H54 (cell line): ENCODE measurements at regions not wholly inside any gene's neighbourhood (a gene's known extent, or its start where the extent isn't known, plus 50 kb on each side); places are given as distances from the start of the nearest gene placed in this dataset.

Experiments
- DNase-seq: peaks from one replicate; pipeline ENCODE4 v3.0.0; 2011; ENCODE audit warnings: low spot score, mixed read lengths; ENCODE audit not compliant: insufficient read length
- FAIRE-seq: peaks from 3 replicates; lab custom pipeline; 2011; peaks lifted over from hg19 to GRCh38; lab: Jason Lieb, UNC
- POLR2A ChIP-seq: IDR thresholded peaks from 2 replicates; pipeline ENCODE4 v1.6.1; 2011; ENCODE audit warnings: low read depth, mild to moderate bottlenecking, low read length

- TF ChIP-seq POLR2A: no peak
- DNase-seq (no peak), FAIRE-seq (peak; percentile 45)
Measured at GRCh38 chr5:44489759-44490158, 100.5 kb upstream of the FGF10 start.

GRCh38 chr5:44486591-44486990 is 97.4 kb upstream of the FGF10 start:
- DNase-seq: no peak
- TF ChIP-seq POLR2A: no peak
- FAIRE-seq: no peak

DNA sequence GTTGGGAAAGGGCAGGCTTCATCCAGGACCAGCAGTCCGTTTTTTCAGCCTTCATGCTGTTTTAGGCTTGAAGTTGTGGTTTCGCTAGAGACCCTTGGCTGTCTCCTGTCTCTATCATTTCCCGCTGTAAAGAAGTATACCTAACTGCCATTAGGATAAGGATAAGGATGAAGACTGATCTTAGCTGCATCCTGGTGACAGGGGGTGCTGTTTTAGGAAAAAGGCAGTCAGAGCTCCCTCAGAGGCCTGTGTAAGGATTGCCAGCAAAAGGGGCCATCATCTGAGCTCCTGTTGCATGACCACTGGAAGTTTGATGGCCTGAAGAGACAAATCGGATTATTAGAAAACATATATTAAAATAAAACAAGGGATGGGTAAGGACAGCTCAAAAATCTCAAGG is 64.8 kb upstream of the FGF10 start:
- no peak for FAIRE-seq

DNA sequence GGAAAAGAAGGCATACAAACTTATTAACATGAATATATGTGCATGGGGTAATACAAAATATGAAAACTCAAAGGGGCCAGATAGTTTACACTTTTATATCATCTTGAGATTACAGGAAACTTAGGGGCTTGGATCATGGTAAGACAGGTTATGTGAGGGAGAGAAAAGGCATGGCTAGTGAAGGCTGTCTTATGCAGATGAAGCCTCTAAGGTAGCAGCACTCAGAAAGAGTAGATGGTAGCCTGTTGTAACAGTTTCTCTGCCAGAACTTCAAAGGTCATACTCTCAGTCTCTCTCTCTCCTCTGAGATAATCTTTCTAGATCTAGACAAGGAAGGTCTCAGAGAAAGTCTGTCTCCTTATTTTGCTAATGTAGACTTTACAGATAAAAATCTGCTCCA is 57.2 kb upstream of the FGF10 start:
- DNase-seq (no peak), FAIRE-seq (no peak)
- no peak for TF ChIP-seq POLR2A

More for the DNA sequence above, 64.8 kb upstream of the FGF10 start:
- DNase-seq: no peak
- TF ChIP-seq POLR2A: no peak

GRCh38 chr5:44443172-44443571 is 54.0 kb upstream of the FGF10 start:
- DNase-seq (no peak), FAIRE-seq (no peak)
- TF ChIP-seq POLR2A: no peak

DNA sequence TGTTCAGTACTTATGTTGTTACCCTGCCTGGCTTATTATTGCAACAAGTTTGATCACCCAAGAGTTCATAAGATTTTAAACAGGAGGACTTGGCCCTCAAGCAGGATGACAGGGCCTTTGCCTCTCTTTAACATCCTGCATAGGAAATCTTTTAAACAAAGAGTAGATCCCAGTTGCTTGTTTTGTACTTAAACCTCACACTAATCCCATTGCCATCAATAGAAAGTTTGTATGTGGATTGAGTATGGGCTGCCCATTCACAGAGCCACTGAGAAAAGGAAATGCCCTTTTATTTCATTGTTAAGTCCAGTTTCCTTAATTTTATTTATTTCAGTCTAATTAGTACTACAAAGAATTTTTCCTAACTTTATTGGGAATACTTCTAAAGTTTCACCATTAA is 52.2 kb upstream of the FGF10 start:
- FAIRE-seq (peak; percentile 55), DNase-seq (no peak)
- no peak for TF ChIP-seq POLR2A

GRCh38 chr5:44440186-44440585 is 51.0 kb upstream of the FGF10 start:
- no peak for FAIRE-seq
- no peak for TF ChIP-seq POLR2A

More at GRCh38 chr5:44440186-44440585, 51.0 kb upstream of the FGF10 start:
- no peak for DNase-seq
